ENCODE measurements at regions not wholly inside any gene's neighbourhood (a gene's known extent, or its start where the extent isn't known, plus 50 kb on each side); places are given as distances from the start of the nearest gene placed in this dataset.
"Not testable (repeated sequence)": the region's sequence is repeated elsewhere in the genome, so short reads cannot be mapped to it uniquely, and the experiment has no call there.

- H3K27ac ChIP-seq (ENCODE audit: low read length); H3K36me3 ChIP-seq (ENCODE audit: control insufficient read depth in 2 of 2, insufficient read depth in 2 of 2, low read length in 2 of 2); H3K4me3 ChIP-seq (ENCODE audit: low read length in 2 of 2); H3K9ac ChIP-seq (ENCODE audit: low read length in 2 of 2); H3K4me1 ChIP-seq (ENCODE audit: control insufficient read depth, insufficient read depth, low read length); H3K9me3 ChIP-seq (ENCODE audit: control insufficient read depth in 2 of 2, low read length in 2 of 2); H3K27me3 ChIP-seq (ENCODE audit: control insufficient read depth in 1 of 2, insufficient read depth in 2 of 2, low read length in 2 of 2): not testable (repeated sequence)
These were observed 642.3 kb upstream of the SYNCRIP start for GRCh38 chr6:86284809-86285480.

GRCh38 chr6:86283596-86283995 lies 640.9 kb upstream of the SYNCRIP start:
- not testable (repeated sequence) for H3K9ac ChIP-seq (ENCODE audit: low read length in 2 of 2); H3K9me3 ChIP-seq (ENCODE audit: control insufficient read depth in 2 of 2, low read length in 2 of 2); H3K36me3 ChIP-seq (ENCODE audit: control insufficient read depth in 2 of 2, insufficient read depth in 2 of 2, low read length in 2 of 2); H3K4me3 ChIP-seq (ENCODE audit: low read length in 2 of 2); H3K4me1 ChIP-seq (ENCODE audit: control insufficient read depth, insufficient read depth, low read length); H3K27me3 ChIP-seq (ENCODE audit: control insufficient read depth in 1 of 2, insufficient read depth in 2 of 2, low read length in 2 of 2); H3K27ac ChIP-seq (ENCODE audit: low read length)

GRCh38 chr6:86276056-86276455 lies 633.4 kb upstream of the SYNCRIP start:
- no peaks in the 10 kb centered on the region for H3K4me1 ChIP-seq (ENCODE audit: control insufficient read depth, insufficient read depth, low read length)
- H3K9ac ChIP-seq (ENCODE audit: low read length in 2 of 2), result no peak overlapping the region
- no peaks in the 10 kb centered on the region for H3K9me3 ChIP-seq (ENCODE audit: control insufficient read depth in 2 of 2, low read length in 2 of 2)
- H3K4me3 ChIP-seq (ENCODE audit: low read length in 2 of 2), result no peak overlapping the region
- H3K36me3 ChIP-seq (ENCODE audit: control insufficient read depth in 2 of 2, insufficient read depth in 2 of 2, low read length in 2 of 2), result no peaks in the 10 kb centered on the region
- no peak overlapping the region for H3K27ac ChIP-seq (ENCODE audit: low read length)
- H3K27me3 ChIP-seq (ENCODE audit: control insufficient read depth in 1 of 2, insufficient read depth in 2 of 2, low read length in 2 of 2), result no peaks in the 10 kb centered on the region

- Histone ChIP-seq H3K27me3 (ENCODE audit: control insufficient read depth in 1 of 2, insufficient read depth in 2 of 2, low read length in 2 of 2) (no peaks in the 10 kb centered on the region), H3K9ac (ENCODE audit: low read length in 2 of 2) (no peak overlapping the region), H3K4me3 (ENCODE audit: low read length in 2 of 2) (no peak overlapping the region), H3K9me3 (ENCODE audit: control insufficient read depth in 2 of 2, low read length in 2 of 2) (no peaks in the 10 kb centered on the region), H3K4me1 (ENCODE audit: control insufficient read depth, insufficient read depth, low read length) (no peaks in the 10 kb centered on the region), H3K36me3 (ENCODE audit: control insufficient read depth in 2 of 2, insufficient read depth in 2 of 2, low read length in 2 of 2) (no peaks in the 10 kb centered on the region), H3K27ac (ENCODE audit: low read length) (no peak overlapping the region)
These were observed 631.2 kb upstream of the SYNCRIP start for GRCh38 chr6:86273936-86274335.

- H3K9me3 ChIP-seq (ENCODE audit: control insufficient read depth in 2 of 2, low read length in 2 of 2), result no peaks in the 10 kb centered on the region
- no peaks in the 10 kb centered on the region for H3K36me3 ChIP-seq (ENCODE audit: control insufficient read depth in 2 of 2, insufficient read depth in 2 of 2, low read length in 2 of 2)
- H3K9ac ChIP-seq (ENCODE audit: low read length in 2 of 2), result no peak overlapping the region
- H3K27ac ChIP-seq (ENCODE audit: low read length), result no peak overlapping the region
- no peaks in the 10 kb centered on the region for H3K4me1 ChIP-seq (ENCODE audit: control insufficient read depth, insufficient read depth, low read length)
- no peak overlapping the region for H3K4me3 ChIP-seq (ENCODE audit: low read length in 2 of 2)
- no peaks in the 10 kb centered on the region for H3K27me3 ChIP-seq (ENCODE audit: control insufficient read depth in 1 of 2, insufficient read depth in 2 of 2, low read length in 2 of 2)
These were observed 614.0 kb upstream of the SYNCRIP start for GRCh38 chr6:86256615-86257187.

- H3K9me3 ChIP-seq (ENCODE audit: control insufficient read depth in 2 of 2, low read length in 2 of 2), result no peaks in the 10 kb centered on the region
- no peaks in the 10 kb centered on the region for H3K4me1 ChIP-seq (ENCODE audit: control insufficient read depth, insufficient read depth, low read length)
- H3K27me3 ChIP-seq (ENCODE audit: control insufficient read depth in 1 of 2, insufficient read depth in 2 of 2, low read length in 2 of 2), result no peaks in the 10 kb centered on the region
- no peak overlapping the region for H3K27ac ChIP-seq (ENCODE audit: low read length)
- H3K36me3 ChIP-seq (ENCODE audit: control insufficient read depth in 2 of 2, insufficient read depth in 2 of 2, low read length in 2 of 2), result no peaks in the 10 kb centered on the region
- no peak overlapping the region for H3K9ac ChIP-seq (ENCODE audit: low read length in 2 of 2)
- H3K4me3 ChIP-seq (ENCODE audit: low read length in 2 of 2), result no peak overlapping the region
These were observed 613.3 kb upstream of the SYNCRIP start for GRCh38 chr6:86255973-86256372.

GRCh38 chr6:86251106-86251505 lies 608.4 kb upstream of the SYNCRIP start:
- Histone ChIP-seq H3K9me3 (ENCODE audit: control insufficient read depth in 2 of 2, low read length in 2 of 2) (no peaks in the 10 kb centered on the region), H3K27ac (ENCODE audit: low read length) (no peak overlapping the region), H3K9ac (ENCODE audit: low read length in 2 of 2) (no peak overlapping the region), H3K36me3 (ENCODE audit: control insufficient read depth in 2 of 2, insufficient read depth in 2 of 2, low read length in 2 of 2) (no peaks in the 10 kb centered on the region), H3K27me3 (ENCODE audit: control insufficient read depth in 1 of 2, insufficient read depth in 2 of 2, low read length in 2 of 2) (no peaks in the 10 kb centered on the region), H3K4me3 (ENCODE audit: low read length in 2 of 2) (no peak overlapping the region), H3K4me1 (ENCODE audit: control insufficient read depth, insufficient read depth, low read length) (no peaks in the 10 kb centered on the region)

- Histone ChIP-seq H3K36me3 (ENCODE audit: control insufficient read depth in 2 of 2, insufficient read depth in 2 of 2, low read length in 2 of 2) (no peaks in the 10 kb centered on the region), H3K27ac (ENCODE audit: low read length) (no peak overlapping the region), H3K27me3 (ENCODE audit: control insufficient read depth in 1 of 2, insufficient read depth in 2 of 2, low read length in 2 of 2) (no peaks in the 10 kb centered on the region), H3K4me1 (ENCODE audit: control insufficient read depth, insufficient read depth, low read length) (no peaks in the 10 kb centered on the region), H3K9ac (ENCODE audit: low read length in 2 of 2) (no peak overlapping the region), H3K9me3 (ENCODE audit: control insufficient read depth in 2 of 2, low read length in 2 of 2) (no peaks in the 10 kb centered on the region), H3K4me3 (ENCODE audit: low read length in 2 of 2) (no peak overlapping the region)
These were observed 575.2 kb upstream of the SYNCRIP start for GRCh38 chr6:86217906-86218305.

GRCh38 chr6:86215323-86215722 lies 572.6 kb upstream of the SYNCRIP start:
- Histone ChIP-seq H3K9me3 (ENCODE audit: control insufficient read depth in 2 of 2, low read length in 2 of 2) (no peaks in the 10 kb centered on the region), H3K27ac (ENCODE audit: low read length) (no peak overlapping the region), H3K36me3 (ENCODE audit: control insufficient read depth in 2 of 2, insufficient read depth in 2 of 2, low read length in 2 of 2) (no peaks in the 10 kb centered on the region), H3K4me3 (ENCODE audit: low read length in 2 of 2) (no peak overlapping the region), H3K27me3 (ENCODE audit: control insufficient read depth in 1 of 2, insufficient read depth in 2 of 2, low read length in 2 of 2) (no peaks in the 10 kb centered on the region), H3K4me1 (ENCODE audit: control insufficient read depth, insufficient read depth, low read length) (no peaks in the 10 kb centered on the region), H3K9ac (ENCODE audit: low read length in 2 of 2) (no peak overlapping the region)

- Histone ChIP-seq H3K9me3 (ENCODE audit: control insufficient read depth in 2 of 2, low read length in 2 of 2) (no peaks in the 10 kb centered on the region), H3K4me1 (ENCODE audit: control insufficient read depth, insufficient read depth, low read length) (no peaks in the 10 kb centered on the region), H3K36me3 (ENCODE audit: control insufficient read depth in 2 of 2, insufficient read depth in 2 of 2, low read length in 2 of 2) (no peaks in the 10 kb centered on the region), H3K4me3 (ENCODE audit: low read length in 2 of 2) (no peak overlapping the region), H3K9ac (ENCODE audit: low read length in 2 of 2) (no peak overlapping the region), H3K27ac (ENCODE audit: low read length) (no peak overlapping the region), H3K27me3 (ENCODE audit: control insufficient read depth in 1 of 2, insufficient read depth in 2 of 2, low read length in 2 of 2) (no peaks in the 10 kb centered on the region)
These were observed 563.3 kb upstream of the SYNCRIP start for GRCh38 chr6:86205980-86206379.

GRCh38 chr6:86203044-86203443 lies 560.4 kb upstream of the SYNCRIP start:
- H3K27ac ChIP-seq (ENCODE audit: low read length), result no peak overlapping the region

More at GRCh38 chr6:86203044-86203443, 560.4 kb upstream of the SYNCRIP start:
- no peaks in the 10 kb centered on the region for H3K4me1 ChIP-seq (ENCODE audit: control insufficient read depth, insufficient read depth, low read length)
- H3K9me3 ChIP-seq (ENCODE audit: control insufficient read depth in 2 of 2, low read length in 2 of 2), result no peaks in the 10 kb centered on the region
- no peaks in the 10 kb centered on the region for H3K27me3 ChIP-seq (ENCODE audit: control insufficient read depth in 1 of 2, insufficient read depth in 2 of 2, low read length in 2 of 2)
- H3K9ac ChIP-seq (ENCODE audit: low read length in 2 of 2), result no peak overlapping the region
- H3K4me3 ChIP-seq (ENCODE audit: low read length in 2 of 2), result no peak overlapping the region
- no peaks in the 10 kb centered on the region for H3K36me3 ChIP-seq (ENCODE audit: control insufficient read depth in 2 of 2, insufficient read depth in 2 of 2, low read length in 2 of 2)
